ENCODE measurements at regions not wholly inside any gene's neighbourhood (a gene's known extent, or its start where the extent isn't known, plus 50 kb on each side); places are given as distances from the start of the nearest gene placed in this dataset.

DNA sequence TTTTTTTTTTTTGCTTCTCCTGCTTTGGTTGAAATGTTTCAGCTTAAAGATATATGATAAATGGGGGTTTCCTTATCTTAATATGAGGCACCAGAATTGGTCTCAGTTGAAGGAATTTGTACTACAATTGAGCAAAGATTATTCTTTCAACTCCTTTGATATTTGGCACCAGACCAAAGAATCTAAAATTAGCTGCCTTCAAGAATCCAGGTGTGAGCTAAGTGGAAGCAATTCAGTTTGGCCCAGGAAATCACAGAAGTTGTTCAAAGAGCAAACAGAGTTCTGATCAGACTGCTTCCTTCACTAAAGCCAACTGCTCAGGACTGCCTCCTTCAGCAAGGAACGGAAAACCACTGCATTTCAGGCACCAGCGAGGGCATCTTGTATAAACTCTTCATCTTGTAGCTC lies 68.3 kb upstream of the BCAR3 start:
- TF ChIP-seq, protein P1, sequence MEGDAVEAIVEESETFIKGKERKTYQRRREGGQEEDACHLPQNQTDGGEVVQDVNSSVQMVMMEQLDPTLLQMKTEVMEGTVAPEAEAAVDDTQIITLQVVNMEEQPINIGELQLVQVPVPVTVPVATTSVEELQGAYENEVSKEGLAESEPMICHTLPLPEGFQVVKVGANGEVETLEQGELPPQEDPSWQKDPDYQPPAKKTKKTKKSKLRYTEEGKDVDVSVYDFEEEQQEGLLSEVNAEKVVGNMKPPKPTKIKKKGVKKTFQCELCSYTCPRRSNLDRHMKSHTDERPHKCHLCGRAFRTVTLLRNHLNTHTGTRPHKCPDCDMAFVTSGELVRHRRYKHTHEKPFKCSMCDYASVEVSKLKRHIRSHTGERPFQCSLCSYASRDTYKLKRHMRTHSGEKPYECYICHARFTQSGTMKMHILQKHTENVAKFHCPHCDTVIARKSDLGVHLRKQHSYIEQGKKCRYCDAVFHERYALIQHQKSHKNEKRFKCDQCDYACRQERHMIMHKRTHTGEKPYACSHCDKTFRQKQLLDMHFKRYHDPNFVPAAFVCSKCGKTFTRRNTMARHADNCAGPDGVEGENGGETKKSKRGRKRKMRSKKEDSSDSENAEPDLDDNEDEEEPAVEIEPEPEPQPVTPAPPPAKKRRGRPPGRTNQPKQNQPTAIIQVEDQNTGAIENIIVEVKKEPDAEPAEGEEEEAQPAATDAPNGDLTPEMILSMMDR (IDR thresholded peaks at IDR 0.05; ENCODE audit: insufficient read depth, low read depth, low read length): no peak
- TF ChIP-seq EZH2 (IDR thresholded peaks at IDR 0.05; ENCODE audit: insufficient read depth, low read length): no peak
